ENCODE measurements at regions not wholly inside any gene's neighbourhood (a gene's known extent, or its start where the extent isn't known, plus 50 kb on each side); places are given as distances from the start of the nearest gene placed in this dataset.

- no peaks in the 10 kb centered on the region for H4K20me1 ChIP-seq (replicated peaks; ENCODE audit: control insufficient read depth, extremely low read depth, insufficient read depth, low read length)
- H3K9me3 ChIP-seq (replicated peaks; ENCODE audit: control insufficient read depth, insufficient read depth, low read length), result peaks cover 7% of the 10 kb centered on the region
- no TSS peak for BruUV-seq (replicated peaks)
- ChIA-PET POLR2A (no interaction called here), CTCF (no interaction called here)
- H2AFZ ChIP-seq (ENCODE audit: low read depth, low read length), result no peak overlapping the region
- no peak overlapping the region for H3K27ac ChIP-seq (ENCODE audit: insufficient read depth, low read depth, low read length)
- DNase-seq (ENCODE audit: low read depth, low spot score), result no peak
- H3K4me3 ChIP-seq (replicated peaks in 1 of 3; ENCODE audit: insufficient read depth in 1 of 3, low read depth in 1 of 3, low read length in 3 of 3), result no peak overlapping the region
- H3K79me2 ChIP-seq (ENCODE audit: control insufficient read depth, insufficient read depth, low read length), result no peaks in the 10 kb centered on the region
- no peaks in the 10 kb centered on the region for H3K4me1 ChIP-seq (ENCODE audit: control insufficient read depth, extremely low read depth, insufficient read depth, low read length)
- dilution Hi-C loops (cut with MboI; ENCODE audit: extremely low pct_ligation_motif_present, low sequenced_read_pairs), result no loop called here
- H3K4me2 ChIP-seq (ENCODE audit: insufficient read depth, low read length), result no peak overlapping the region
- no peak for FAIRE-seq
- intact Hi-C loops (cut with micrococcal nuclease), result no loop called here
- no peaks in the 10 kb centered on the region for H3K9me1 ChIP-seq (replicated peaks; ENCODE audit: control insufficient read depth, extremely low read depth, insufficient read depth, low read length)
- no peak overlapping the region for H3K9ac ChIP-seq (replicated peaks; ENCODE audit: extremely low read depth, insufficient read depth, low read length)
- no peaks in the 10 kb centered on the region for H3K36me3 ChIP-seq (ENCODE audit: control insufficient read depth in 2 of 2, extremely low read depth in 1 of 2, insufficient read depth in 2 of 2, low read length in 2 of 2)
- no peaks in the 10 kb centered on the region for H3K27me3 ChIP-seq (ENCODE audit: control insufficient read depth in 2 of 2, insufficient read depth in 2 of 2, low read length in 2 of 2)
- TF ChIP-seq FOS (IDR thresholded peaks at IDR 0.05; ENCODE audit: borderline replicate concordance, insufficient read depth, low read length), result no peak
- TF ChIP-seq CTCF (IDR thresholded peaks at IDR 0.05; ENCODE audit: extremely low read depth in 1 of 2, insufficient read depth in 1 of 2, low read depth in 1 of 2, low read length in 2 of 2), result no peak
- no peak for TF ChIP-seq GATA2 (IDR thresholded peaks at IDR 0.05; ENCODE audit: insufficient read depth, insufficient read length, low read depth, low read length)
- TF ChIP-seq POLR2AphosphoS5 (IDR thresholded peaks at IDR 0.05; ENCODE audit: insufficient read depth, low read depth, low read length), result no peak
- TF ChIP-seq JUN (IDR thresholded peaks at IDR 0.05; ENCODE audit: borderline replicate concordance, insufficient read depth, insufficient read length, low read depth), result no peak
- TF ChIP-seq MYC (IDR thresholded peaks at IDR 0.05; ENCODE audit: low read depth, low read length), result no peak
- no peak for TF ChIP-seq POLR2A (IDR thresholded peaks at IDR 0.05; ENCODE audit: low read depth, low read length)
- TF ChIP-seq EZH2 (IDR thresholded peaks at IDR 0.05; ENCODE audit: borderline replicate concordance, low read depth, low read length, severe bottlenecking), result no peak
- TF ChIP-seq, protein P1, sequence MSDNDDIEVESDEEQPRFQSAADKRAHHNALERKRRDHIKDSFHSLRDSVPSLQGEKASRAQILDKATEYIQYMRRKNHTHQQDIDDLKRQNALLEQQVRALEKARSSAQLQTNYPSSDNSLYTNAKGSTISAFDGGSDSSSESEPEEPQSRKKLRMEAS (IDR thresholded peaks at IDR 0.05; ENCODE audit: insufficient read depth, insufficient read length), result no peak
Measured at GRCh38 chr13:108575430-108575829, 54.0 kb upstream of the MYO16 start.
